HCT116 (cell line): ENCODE measurements at regions not wholly inside any gene's neighbourhood (a gene's known extent, or its start where the extent isn't known, plus 50 kb on each side); places are given as distances from the start of the nearest gene placed in this dataset.

ENCODE experiments used
- ATAC-seq: fragments of 200-7000 bp; cut with Tn5 transposase; 2 replicates; pipeline ENCODE4 v1.9.1; 2020; ENCODE audit warnings: mild to moderate bottlenecking, moderate library complexity
- BruUV-seq: library from RNA; stranded (reverse); fragments of 400-500 nt; replicated peaks from 2 replicates; lab custom pipeline; 2021; lab: Mats Ljungman, UMichigan
- CTCF ChIA-PET: fragments of 300-600 bp; sonication (Branson Sonifier 250); formaldehyde crosslinking; loops from one replicate; lab custom pipeline; 2021; ENCODE audit warnings: antibody characterized with exemption; lab: Charles Lee
- POLR2A ChIA-PET: fragments of 300-600, 350-600 bp; sonication (Branson Sonifier 250); formaldehyde crosslinking; loops from one replicate; lab custom pipeline; 2021; ENCODE audit warnings: antibody characterized with exemption; lab: Charles Lee
- RAD21 ChIA-PET, 2 experiments: fragments of 300-600 bp; sonication (Branson Sonifier 250); formaldehyde crosslinking; loops; one replicate each; lab custom pipeline; 2023; ENCODE audit warnings: low total read pairs in 2 of 2; ENCODE audit not compliant: uncharacterized antibody in 2 of 2, unreplicated experiment in 2 of 2, low non-redundant PET in 1 of 2; lab: Charles Lee
- DNase-seq: peaks from one replicate; pipeline ENCODE4 v3.0.0-alpha.2; 2010; ENCODE audit warnings: low read depth, low spot score
- H2AFZ ChIP-seq: fragments of 200-600 bp; shearing (Covaris generic), sonication (generic); 2 replicates; pipeline ENCODE4 v1.6.1; 2017; ENCODE audit warnings: low read depth, mixed run types, mixed read lengths, antibody characterized with exemption, low read length; ENCODE audit not compliant: poor library complexity, severe bottlenecking
- H3K27ac ChIP-seq: 2 replicates; pipeline ENCODE4 v1.5.1; 2012; ENCODE audit warnings: low read depth, low read length
- H3K27me3 ChIP-seq: fragments of 200-600 bp; sonication (generic); 2 replicates; pipeline ENCODE4 v1.6.1; 2016; ENCODE audit warnings: mixed run types, low read length, mixed read lengths; ENCODE audit not compliant: insufficient read depth
- H3K36me3 ChIP-seq, 2 experiments: fragments of 200-500 bp in 1 of 2; fragments of 200-600 bp in 1 of 2; sonication (Bioruptor generic) in 1 of 2; sonication (generic) in 1 of 2; 2 replicates each; pipeline versions ENCODE4 v1.5.1 to v1.6.1; 2014 to 2016; ENCODE audit warnings: low read length in 2 of 2, inconsistent platforms in 1 of 2, mixed read lengths in 1 of 2, mixed run types in 1 of 2; ENCODE audit not compliant: insufficient read depth in 2 of 2, control insufficient read depth in 1 of 2
- H3K4me1 ChIP-seq, 2 experiments: fragments of 200-600 bp in 1 of 2; sonication (generic) in 1 of 2; 2 replicates each; pipeline versions ENCODE4 v1.5.1 to v1.6.1; 2012 to 2017; ENCODE audit warnings: low read length in 2 of 2, inconsistent platforms in 1 of 2, mild to moderate bottlenecking in 1 of 2, mixed read lengths in 1 of 2, mixed run types in 1 of 2, moderate library complexity in 1 of 2; ENCODE audit not compliant: insufficient read depth in 2 of 2, control insufficient read depth in 1 of 2
- H3K4me2 ChIP-seq: fragments of 200-600 bp; sonication (generic); 2 replicates; pipeline ENCODE4 v1.6.1; 2017; ENCODE audit warnings: mixed run types, low read length, mixed read lengths
- H3K4me3 ChIP-seq, 2 experiments: fragments of 200-600 bp in 1 of 2; sonication (generic) in 1 of 2; replicated peaks in 1 of 2; 2 replicates each; pipeline ENCODE4 v1.5.1; 2011 to 2016; ENCODE audit warnings: low read length in 2 of 2, control low read depth in 1 of 2, low read depth in 1 of 2, mild to moderate bottlenecking in 1 of 2, mixed read lengths in 1 of 2, mixed run types in 1 of 2
- H3K79me2 ChIP-seq: fragments of 200-600 bp; sonication (generic); 2 replicates; pipeline ENCODE4 v1.6.1; 2017; ENCODE audit warnings: mild to moderate bottlenecking, mixed run types, low read length, moderate library complexity, mixed read lengths; ENCODE audit not compliant: insufficient read depth
- H3K9ac ChIP-seq: fragments of 200-600 bp; sonication (generic); 2 replicates; pipeline ENCODE4 v1.6.1; 2016; ENCODE audit warnings: low read length, mixed read lengths
- H3K9me2 ChIP-seq: fragments of 200-600 bp; sonication (generic), shearing (Covaris generic); 2 replicates; pipeline ENCODE4 v1.6.1; 2017; ENCODE audit warnings: mixed run types, mild to moderate bottlenecking, moderate library complexity; ENCODE audit not compliant: insufficient read depth
- H3K9me3 ChIP-seq, 2 experiments: fragments of 200-500 bp in 1 of 2; fragments of 200-600 bp in 1 of 2; sonication (Bioruptor generic) in 1 of 2; sonication (generic) in 1 of 2; 2 replicates each; pipeline ENCODE4 v1.6.1; 2014 to 2017; ENCODE audit warnings: low read length in 2 of 2, mixed read lengths in 2 of 2, inconsistent platforms in 1 of 2, low read depth in 1 of 2, mild to moderate bottlenecking in 1 of 2, mixed run types in 1 of 2, moderate library complexity in 1 of 2; ENCODE audit not compliant: control insufficient read depth in 1 of 2, insufficient read depth in 1 of 2
- H4K20me1 ChIP-seq: fragments of 200-600 bp; sonication (generic), shearing (Covaris generic); 2 replicates; pipeline ENCODE4 v1.6.1; 2017; ENCODE audit warnings: mixed run types, mild to moderate bottlenecking, moderate library complexity; ENCODE audit not compliant: insufficient read depth
- ATF3 ChIP-seq: IDR thresholded peaks from 2 replicates; pipeline ENCODE4 v1.6.1; 2012
- CBX3 ChIP-seq: IDR thresholded peaks from 2 replicates; pipeline ENCODE4 v1.6.1; 2012; ENCODE audit warnings: low read depth
- CEBPB ChIP-seq: IDR thresholded peaks from 2 replicates; pipeline ENCODE4 v1.6.1; 2012; ENCODE audit warnings: low read depth
- EGR1 ChIP-seq: IDR thresholded peaks from 2 replicates; pipeline ENCODE4 v1.6.1; 2012; ENCODE audit warnings: low read depth
- FOSL1 ChIP-seq: IDR thresholded peaks from 2 replicates; pipeline ENCODE4 v1.6.1; 2012; ENCODE audit warnings: low read depth
- POLR2AphosphoS5 ChIP-seq: IDR thresholded peaks from 2 replicates; pipeline ENCODE4 v1.6.1; 2011; ENCODE audit warnings: mild to moderate bottlenecking, low read depth, low read length, moderate library complexity
- SIN3A ChIP-seq: IDR thresholded peaks from 2 replicates; pipeline ENCODE4 v1.6.1; 2012; ENCODE audit warnings: low read depth
- SP1 ChIP-seq: IDR thresholded peaks from 2 replicates; pipeline ENCODE4 v1.6.1; 2012; ENCODE audit warnings: low read depth
- SRF ChIP-seq: IDR thresholded peaks from 2 replicates; pipeline ENCODE4 v1.6.1; 2012; ENCODE audit warnings: low read depth
- YY1 ChIP-seq: IDR thresholded peaks from 2 replicates; pipeline ENCODE4 v1.6.1; 2011; ENCODE audit warnings: low read length, low read depth, moderate library complexity, mild to moderate bottlenecking; ENCODE audit not compliant: insufficient replicate concordance; ENCODE audit errors: extremely low read depth
- ZBTB33 ChIP-seq: IDR thresholded peaks from 2 replicates; pipeline ENCODE4 v1.6.1; 2011; ENCODE audit warnings: mild to moderate bottlenecking, low read length, moderate library complexity; ENCODE audit not compliant: insufficient replicate concordance; ENCODE audit errors: extremely low read depth
- intact Hi-C: fragments of 100-400 bp; cut with micrococcal nuclease; formaldehyde crosslinking; loops from 2 replicates; pipeline ENCODE4 v1.10.0; 2022

GRCh38 chr11:115996125-115996807 lies 492.1 kb upstream of the CADM1 start:
- no peak overlapping the region for H3K9ac ChIP-seq
- ChIA-PET RAD21 (no interaction called here), POLR2A (no interaction called here), CTCF (no interaction called here)
- no peak overlapping the region for H3K27ac ChIP-seq
- intact Hi-C loops = no loop called here
- TF ChIP-seq FOSL1 = no peak
- TF ChIP-seq SRF = no peak
- no peak for TF ChIP-seq CEBPB
- no peak for TF ChIP-seq POLR2AphosphoS5
- TF ChIP-seq ATF3 = no peak
- TF ChIP-seq SIN3A = no peak
- TF ChIP-seq ZBTB33 = no peak
- no peak for TF ChIP-seq SP1
- TF ChIP-seq EGR1 = no peak
- TF ChIP-seq YY1 = no peak
- no peak for TF ChIP-seq CBX3
- ATAC-seq (no peak), DNase-seq (no peak)
- H2AFZ ChIP-seq = no peak overlapping the region
- no TSS peak for BruUV-seq
- no peak overlapping the region for H3K4me2 ChIP-seq
- no peaks in the 10 kb centered on the region for H3K4me1 ChIP-seq
- H4K20me1 ChIP-seq = no peaks in the 10 kb centered on the region
- H3K79me2 ChIP-seq = no peaks in the 10 kb centered on the region
- H3K9me3 ChIP-seq = no peaks in the 10 kb centered on the region; a peak in 1 of 4 replicates
- H3K4me3 ChIP-seq = no peak overlapping the region
- H3K27me3 ChIP-seq = no peaks in the 10 kb centered on the region
- no peaks in the 10 kb centered on the region for H3K9me2 ChIP-seq
- no peaks in the 10 kb centered on the region for H3K36me3 ChIP-seq
